ENCODE measurements at regions not wholly inside any gene's neighbourhood (a gene's known extent, or its start where the extent isn't known, plus 50 kb on each side); places are given as distances from the start of the nearest gene placed in this dataset.

- TF ChIP-seq, protein P1, sequence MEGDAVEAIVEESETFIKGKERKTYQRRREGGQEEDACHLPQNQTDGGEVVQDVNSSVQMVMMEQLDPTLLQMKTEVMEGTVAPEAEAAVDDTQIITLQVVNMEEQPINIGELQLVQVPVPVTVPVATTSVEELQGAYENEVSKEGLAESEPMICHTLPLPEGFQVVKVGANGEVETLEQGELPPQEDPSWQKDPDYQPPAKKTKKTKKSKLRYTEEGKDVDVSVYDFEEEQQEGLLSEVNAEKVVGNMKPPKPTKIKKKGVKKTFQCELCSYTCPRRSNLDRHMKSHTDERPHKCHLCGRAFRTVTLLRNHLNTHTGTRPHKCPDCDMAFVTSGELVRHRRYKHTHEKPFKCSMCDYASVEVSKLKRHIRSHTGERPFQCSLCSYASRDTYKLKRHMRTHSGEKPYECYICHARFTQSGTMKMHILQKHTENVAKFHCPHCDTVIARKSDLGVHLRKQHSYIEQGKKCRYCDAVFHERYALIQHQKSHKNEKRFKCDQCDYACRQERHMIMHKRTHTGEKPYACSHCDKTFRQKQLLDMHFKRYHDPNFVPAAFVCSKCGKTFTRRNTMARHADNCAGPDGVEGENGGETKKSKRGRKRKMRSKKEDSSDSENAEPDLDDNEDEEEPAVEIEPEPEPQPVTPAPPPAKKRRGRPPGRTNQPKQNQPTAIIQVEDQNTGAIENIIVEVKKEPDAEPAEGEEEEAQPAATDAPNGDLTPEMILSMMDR (IDR thresholded peaks at IDR 0.05) = no peak
- Mint-ChIP-seq H3K4me1 (ENCODE audit: low read depth) (no peaks in the 10 kb centered on the region), H3K4me3 (no peak overlapping the region), H3K36me3 (ENCODE audit: low read depth) (no peaks in the 10 kb centered on the region), H3K9me3 (no peaks in the 10 kb centered on the region), H3K27ac (no peak overlapping the region), H3K27me3 (peaks cover 6% of the 10 kb centered on the region)
- peaks cover 0 to 4% of the 10 kb centered on the region in 2 experiments for H3K9me3 ChIP-seq (ENCODE audit: control insufficient read depth in 1 of 2, insufficient read depth in 1 of 2, low read length in 2 of 2)
- POLR2A ChIA-PET = no interaction called here
- H3K36me3 ChIP-seq (ENCODE audit: insufficient read depth, low read length) = no peaks in the 10 kb centered on the region
- H3K4me3 ChIP-seq (ENCODE audit: low read length) = no peak overlapping the region
- DNase-seq (no peak), ATAC-seq (ENCODE audit: poor library complexity) (no peak)
- no peaks in the 10 kb centered on the region for H3K4me1 ChIP-seq (ENCODE audit: insufficient read depth, low read length)
- H3K27me3 ChIP-seq (ENCODE audit: control insufficient read depth in 1 of 2, insufficient read depth in 2 of 2, low read length in 2 of 2) = peaks cover 0 to 2% of the 10 kb centered on the region in 2 experiments
- intact Hi-C loops (cut with DNase I, micrococcal nuclease) = no loop called here
- CTCF ChIA-PET = no interaction called here
- no peak overlapping the region for H3K27ac ChIP-seq (ENCODE audit: low read depth in 1 of 2, low read length in 2 of 2)
These were observed 166.5 kb upstream of the GSC start for GRCh38 chr14:94936401-94936892.

- Histone ChIP-seq H3K27me3 (ENCODE audit: control insufficient read depth in 1 of 2, insufficient read depth in 2 of 2, low read length in 2 of 2) (peaks cover 0 to 2% of the 10 kb centered on the region in 2 experiments), H3K4me1 (ENCODE audit: insufficient read depth, low read length) (no peaks in the 10 kb centered on the region), H3K9me3 (ENCODE audit: control insufficient read depth in 1 of 2, insufficient read depth in 1 of 2, low read length in 2 of 2) (peaks cover 0 to 3% of the 10 kb centered on the region in 2 experiments), H3K36me3 (ENCODE audit: insufficient read depth, low read length) (no peaks in the 10 kb centered on the region), H3K27ac (ENCODE audit: low read depth in 1 of 2, low read length in 2 of 2) (no peak overlapping the region), H3K4me3 (ENCODE audit: low read length) (no peak overlapping the region)
- TF ChIP-seq, protein P1 (IDR thresholded peaks at IDR 0.05) = no peak
- ATAC-seq (ENCODE audit: poor library complexity) (no peak), DNase-seq (no peak)
- H3K4me3 Mint-ChIP-seq = no peak overlapping the region
- no peaks in the 10 kb centered on the region for H3K9me3 Mint-ChIP-seq
- H3K4me1 Mint-ChIP-seq (ENCODE audit: low read depth) = no peaks in the 10 kb centered on the region
- H3K36me3 Mint-ChIP-seq (ENCODE audit: low read depth) = no peaks in the 10 kb centered on the region
- ChIA-PET CTCF (no interaction called here), POLR2A (no interaction called here)
- peaks cover 6% of the 10 kb centered on the region for H3K27me3 Mint-ChIP-seq
- intact Hi-C loops (cut with DNase I, micrococcal nuclease) = no loop called here
- no peak overlapping the region for H3K27ac Mint-ChIP-seq
These were observed 165.9 kb upstream of the GSC start for GRCh38 chr14:94935706-94936300.

DNA sequence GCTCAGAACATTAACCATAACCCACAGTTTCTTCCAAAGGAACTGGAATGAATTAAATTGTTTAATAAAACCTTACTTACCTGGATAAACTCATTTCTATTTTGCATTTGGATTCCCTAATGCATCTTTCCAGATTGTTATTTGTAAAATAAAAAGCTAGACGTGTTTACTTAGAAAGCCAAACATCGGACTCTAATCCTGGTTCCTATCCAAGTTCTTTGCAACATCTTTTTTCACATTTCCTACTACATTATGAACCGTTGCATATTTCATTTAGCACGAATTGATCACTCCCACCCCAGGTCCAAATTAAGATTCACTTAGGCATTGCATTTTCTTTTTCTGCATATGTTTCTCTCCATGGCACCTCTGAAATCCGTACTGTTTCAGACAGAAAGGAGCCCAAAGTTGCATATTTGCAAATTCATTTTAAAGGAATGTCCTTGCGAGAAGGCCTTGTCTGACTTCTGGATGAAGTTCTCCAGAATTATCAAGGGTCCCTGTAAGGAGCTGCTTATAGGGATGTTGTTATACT, 164.4 kb upstream of the GSC start:
- CTCF ChIA-PET = no interaction called here
- DNase-seq (no peak), ATAC-seq (ENCODE audit: poor library complexity) (no peak)
- no peak overlapping the region for H3K4me3 Mint-ChIP-seq
- TF ChIP-seq, protein P1 (IDR thresholded peaks at IDR 0.05) = no peak
- Histone ChIP-seq H3K27ac (ENCODE audit: low read depth in 1 of 2, low read length in 2 of 2) (no peak overlapping the region), H3K4me1 (ENCODE audit: insufficient read depth, low read length) (no peaks in the 10 kb centered on the region), H3K36me3 (ENCODE audit: insufficient read depth, low read length) (no peaks in the 10 kb centered on the region), H3K4me3 (ENCODE audit: low read length) (no peak overlapping the region), H3K9me3 (ENCODE audit: control insufficient read depth in 1 of 2, insufficient read depth in 1 of 2, low read length in 2 of 2) (no peaks in the 10 kb centered on the region), H3K27me3 (ENCODE audit: control insufficient read depth in 1 of 2, insufficient read depth in 2 of 2, low read length in 2 of 2) (no peaks in the 10 kb centered on the region)
- intact Hi-C loops (cut with DNase I, micrococcal nuclease) = no loop called here
- no peak overlapping the region for H3K27ac Mint-ChIP-seq
- H3K27me3 Mint-ChIP-seq = peaks cover 6% of the 10 kb centered on the region
- POLR2A ChIA-PET = no interaction called here
- no peaks in the 10 kb centered on the region for H3K4me1 Mint-ChIP-seq (ENCODE audit: low read depth)
- H3K9me3 Mint-ChIP-seq = no peaks in the 10 kb centered on the region
- no peaks in the 10 kb centered on the region for H3K36me3 Mint-ChIP-seq (ENCODE audit: low read depth)
